Lower leg skin (tissue), 3 donors: ENCODE measurements at regions not wholly inside any gene's neighbourhood (a gene's known extent, or its start where the extent isn't known, plus 50 kb on each side); places are given as distances from the start of the nearest gene placed in this dataset.

Experiments used
- CTCF ChIP-seq, 3 donors: fragments of 450-650 bp; IDR thresholded peaks; one replicate each; pipeline ENCODE4 v1.5.1; 2016; ENCODE audit warnings: antibody characterized with exemption in 3 of 3, mild to moderate bottlenecking in 3 of 3, moderate library complexity in 2 of 3
- POLR2A ChIP-seq, 2 donors: fragments of 450-650 bp; IDR thresholded peaks; one replicate each; pipeline ENCODE4 v1.6.1; 2016 to 2017; ENCODE audit warnings: antibody characterized with exemption in 2 of 2, mild to moderate bottlenecking in 1 of 2, moderate library complexity in 1 of 2

- TF ChIP-seq CTCF (IDR thresholded peaks at IDR 0.05) (no peak), POLR2A (IDR thresholded peaks at IDR 0.05) (no peak)
Observed at GRCh38 chr20:16203096-16203495, 370.2 kb downstream of the KIF16B start.
